HG03469 (cell line): ENCODE measurements at regions not wholly inside any gene's neighbourhood (a gene's known extent, or its start where the extent isn't known, plus 50 kb on each side); places are given as distances from the start of the nearest gene placed in this dataset.

Experiments used
- ATAC-seq: cut with Tn5 transposase; IDR thresholded peaks from one replicate; pipeline ENCODE4 v1.9.1; 2021; ENCODE audit warnings: mild to moderate bottlenecking, moderate library complexity, moderate number of reproducible peaks; ENCODE audit not compliant: unreplicated experiment

DNA sequence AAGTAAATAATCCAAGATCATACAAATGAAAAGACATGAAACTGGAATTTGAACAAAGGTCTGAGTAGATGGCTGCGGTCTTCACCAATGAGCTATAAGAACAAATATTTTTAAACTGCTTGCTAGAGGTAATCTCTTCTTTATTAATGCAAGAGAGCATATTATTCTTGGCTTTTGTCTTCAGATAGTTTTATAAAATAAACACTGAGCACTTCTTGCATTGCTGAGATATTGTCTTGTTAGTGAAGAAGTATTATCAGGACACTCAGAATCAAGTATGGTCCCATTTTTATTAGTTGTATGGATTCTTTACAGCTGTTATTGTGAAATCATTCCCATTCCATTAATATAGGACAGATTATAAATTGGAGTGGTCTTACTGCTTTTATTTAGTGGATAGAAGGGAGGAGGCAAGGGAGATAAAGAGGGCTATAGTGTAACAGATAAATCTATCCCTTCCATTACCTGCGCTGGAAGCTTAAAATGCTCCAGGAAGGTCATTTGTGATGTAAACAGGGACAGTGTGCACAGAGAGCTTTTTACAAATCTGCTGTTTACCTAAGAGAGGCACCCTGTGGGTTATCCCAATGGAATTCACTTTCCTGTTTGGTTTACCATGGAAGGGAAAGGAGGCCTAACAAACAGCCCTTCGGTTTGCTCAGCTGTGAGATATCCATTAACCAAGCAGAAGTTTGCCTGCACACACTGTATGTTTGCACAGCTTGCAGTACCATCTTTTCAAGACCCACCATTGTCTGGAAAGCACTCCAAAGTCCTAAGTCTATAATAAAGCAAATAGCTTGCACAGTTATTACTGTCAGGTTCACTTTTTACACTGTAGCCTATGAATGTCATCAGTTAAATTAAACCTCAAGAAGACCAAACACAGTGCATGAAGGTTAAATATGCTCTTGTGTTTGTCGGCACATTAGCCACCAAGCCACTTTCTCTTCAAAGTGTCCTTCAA is 347.7 kb upstream of the TGFBR2 start:
- ATAC-seq = no peak

GRCh38 chr3:30259730-30260129 is 346.7 kb upstream of the TGFBR2 start:
- ATAC-seq = no peak

- ATAC-seq = no peak
These were observed 345.6 kb upstream of the TGFBR2 start for GRCh38 chr3:30260762-30261161.

DNA sequence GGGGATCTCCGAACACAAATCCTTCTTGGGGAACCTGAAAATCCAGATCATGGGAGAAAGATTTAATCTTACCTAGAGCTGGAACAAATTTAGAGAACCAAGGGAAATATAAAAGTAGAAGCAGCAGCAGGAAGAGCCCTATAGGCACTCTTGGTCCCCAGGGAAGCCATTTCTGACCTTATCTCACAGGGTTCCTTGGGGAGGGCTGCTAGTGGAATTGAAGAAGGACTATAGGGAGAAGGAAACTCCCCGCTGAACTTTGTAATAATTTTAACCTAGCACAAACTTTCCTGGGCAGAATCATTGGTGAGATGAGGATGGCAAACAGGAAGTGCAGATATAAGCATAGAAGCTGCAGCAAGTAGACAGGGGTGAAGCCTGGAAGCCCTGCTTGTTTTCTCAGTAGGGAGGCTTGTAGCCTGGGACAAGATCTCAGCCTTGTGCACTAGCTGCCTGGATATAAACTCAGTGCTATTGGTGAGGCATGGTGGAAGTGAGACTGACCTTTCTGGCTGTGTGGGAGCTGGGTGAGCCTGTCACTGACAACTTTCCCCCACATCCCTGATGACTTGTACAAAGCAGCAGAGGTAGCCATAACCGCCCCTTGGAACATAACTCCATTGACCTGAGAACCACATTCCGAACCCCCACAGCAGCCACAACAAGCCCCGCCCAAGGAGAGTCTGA is 343.0 kb upstream of the TGFBR2 start:
- ATAC-seq = no peak

- no peak for ATAC-seq
These were observed 342.5 kb upstream of the TGFBR2 start for GRCh38 chr3:30263925-30264313.

- ATAC-seq = no peak
These were observed 339.9 kb upstream of the TGFBR2 start for GRCh38 chr3:30266524-30266923.

DNA sequence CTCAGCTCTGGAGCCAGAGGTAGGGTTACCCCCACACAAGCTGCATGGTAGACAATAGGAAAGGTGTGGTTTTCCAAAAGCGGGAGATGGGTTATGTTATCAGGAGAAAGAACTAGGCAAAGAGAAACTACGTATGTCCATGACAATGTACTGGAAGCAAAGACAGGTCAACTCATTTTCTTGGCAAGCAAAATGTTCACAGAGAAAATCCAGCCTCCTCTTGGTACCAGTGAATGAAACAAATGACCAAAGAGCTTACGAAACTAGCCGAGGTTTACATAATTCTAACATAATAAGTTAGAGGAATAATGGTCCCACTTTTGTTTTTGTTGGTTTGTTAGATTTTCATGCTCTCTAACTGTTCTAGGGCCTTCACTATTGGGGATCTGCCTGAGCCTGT is 338.1 kb upstream of the TGFBR2 start:
- ATAC-seq = no peak

- ATAC-seq = peak; percentile 74
These were observed 336.5 kb upstream of the TGFBR2 start for GRCh38 chr3:30269751-30270445.

- ATAC-seq = no peak
These were observed 334.6 kb upstream of the TGFBR2 start for GRCh38 chr3:30271781-30272180.

- no peak for ATAC-seq
These were observed 332.9 kb upstream of the TGFBR2 start for GRCh38 chr3:30273304-30274072.

GRCh38 chr3:30277494-30277893 is 328.9 kb upstream of the TGFBR2 start:
- no peak for ATAC-seq

DNA sequence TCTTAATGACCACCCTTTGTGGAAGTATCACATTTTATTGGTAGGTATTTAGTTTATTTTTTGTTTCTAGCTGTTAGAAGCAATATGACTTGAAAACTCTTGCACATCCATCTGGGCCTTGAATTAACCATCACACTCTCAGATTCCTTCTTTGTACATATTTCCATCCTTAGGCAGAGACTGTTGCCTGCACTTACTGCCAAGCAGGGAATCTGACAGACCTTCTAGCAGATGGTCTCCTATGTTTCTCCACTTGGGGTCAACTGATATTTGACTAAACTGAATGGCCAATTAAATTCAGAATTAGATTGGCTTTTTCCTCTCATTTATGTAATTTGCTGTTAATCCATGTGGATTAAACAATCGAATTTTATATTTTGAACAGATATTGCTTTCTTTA is 324.9 kb upstream of the TGFBR2 start:
- no peak for ATAC-seq

DNA sequence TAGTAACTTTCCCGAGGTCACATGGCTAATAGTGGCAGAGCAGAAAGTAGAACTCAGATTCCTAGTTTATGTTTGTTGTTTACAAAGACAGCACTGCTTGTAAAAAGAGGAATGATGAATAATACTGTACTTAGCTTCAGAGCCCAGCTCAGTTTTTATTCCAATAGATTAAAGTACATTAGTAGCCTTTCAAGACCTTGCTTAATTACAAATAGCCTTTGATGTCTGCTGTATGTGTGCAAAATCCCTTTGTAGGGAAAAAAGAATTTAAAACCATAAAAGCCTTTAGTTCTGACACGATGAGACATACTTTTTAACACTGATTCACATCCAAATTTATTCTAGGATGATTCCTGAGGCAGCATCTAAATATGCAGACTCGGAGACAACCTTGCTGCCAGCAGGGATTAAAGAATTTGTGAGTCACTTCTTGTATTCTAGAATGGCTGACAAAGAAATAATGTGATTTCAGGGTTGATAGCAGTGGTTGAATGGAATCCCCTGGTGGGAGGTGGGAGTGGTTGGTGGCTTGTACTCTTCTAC is 324.2 kb upstream of the TGFBR2 start:
- no peak for ATAC-seq

DNA sequence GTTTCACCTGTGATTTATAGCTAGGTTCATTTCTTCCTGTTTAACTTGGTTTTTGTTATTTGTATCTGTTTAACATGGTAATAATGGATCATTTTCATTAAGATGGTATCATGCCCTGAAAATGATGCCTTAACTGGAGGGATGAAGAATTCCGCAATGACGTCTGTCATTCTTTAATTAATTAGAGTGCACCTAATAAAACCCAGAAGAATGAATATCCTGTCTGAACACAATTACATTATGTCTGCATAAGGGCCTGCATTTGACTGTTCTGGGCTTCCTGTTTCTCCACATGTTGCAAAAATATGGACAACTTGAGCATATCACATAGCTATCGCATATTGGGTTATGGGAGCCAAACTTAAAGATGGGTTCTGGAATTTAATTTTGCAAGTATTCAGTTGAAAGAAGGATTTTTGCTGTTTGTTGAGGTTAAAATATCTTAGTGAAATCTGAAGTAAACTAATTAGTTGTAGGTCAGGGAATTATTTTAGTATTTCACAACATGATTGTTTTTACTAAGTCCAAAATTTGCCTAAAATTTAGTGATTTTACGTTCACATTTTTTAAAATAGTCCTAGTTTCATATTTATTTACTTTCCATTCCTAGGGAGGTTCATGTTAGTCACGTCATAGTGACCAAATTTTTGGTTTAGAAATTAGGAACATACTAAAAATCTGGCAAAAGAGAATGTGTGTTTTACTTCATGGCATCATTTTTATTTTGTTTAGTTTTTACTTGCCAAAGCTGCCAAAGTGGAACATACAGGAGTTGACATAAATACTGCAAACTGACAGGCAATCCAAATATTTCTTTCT is 321.0 kb upstream of the TGFBR2 start:
- no peak for ATAC-seq

DNA sequence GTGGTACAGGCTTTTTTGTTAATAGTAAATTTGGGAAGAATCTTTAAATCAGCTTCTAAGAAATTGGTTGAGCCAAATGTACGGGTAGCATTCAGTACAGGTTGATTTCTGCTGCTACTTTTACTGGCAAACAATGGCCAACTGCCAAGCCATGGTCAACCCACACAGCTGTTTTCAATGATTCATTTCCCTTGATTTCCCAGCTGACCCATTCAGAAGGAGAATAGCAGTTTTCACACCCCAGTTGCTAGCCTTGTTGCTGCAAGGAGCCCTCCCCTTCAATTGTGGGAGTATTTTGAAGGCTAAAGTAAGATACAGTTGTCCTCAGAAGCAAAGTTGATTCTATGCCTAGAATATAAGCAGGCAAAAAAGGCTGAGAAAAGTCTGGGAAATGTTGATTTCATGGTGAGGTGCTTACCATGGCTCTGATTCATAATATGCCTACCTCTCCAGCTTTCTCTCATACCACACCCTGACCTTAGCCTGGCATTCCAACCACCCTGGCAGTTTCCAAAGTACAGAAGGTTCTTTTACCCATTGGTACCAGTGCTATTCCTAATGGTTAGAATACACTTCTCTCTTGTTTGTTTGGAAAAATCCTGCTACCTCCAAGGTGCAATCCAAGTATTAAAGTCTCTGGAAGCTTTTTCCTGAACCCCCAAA is 320.3 kb upstream of the TGFBR2 start:
- no peak for ATAC-seq

DNA sequence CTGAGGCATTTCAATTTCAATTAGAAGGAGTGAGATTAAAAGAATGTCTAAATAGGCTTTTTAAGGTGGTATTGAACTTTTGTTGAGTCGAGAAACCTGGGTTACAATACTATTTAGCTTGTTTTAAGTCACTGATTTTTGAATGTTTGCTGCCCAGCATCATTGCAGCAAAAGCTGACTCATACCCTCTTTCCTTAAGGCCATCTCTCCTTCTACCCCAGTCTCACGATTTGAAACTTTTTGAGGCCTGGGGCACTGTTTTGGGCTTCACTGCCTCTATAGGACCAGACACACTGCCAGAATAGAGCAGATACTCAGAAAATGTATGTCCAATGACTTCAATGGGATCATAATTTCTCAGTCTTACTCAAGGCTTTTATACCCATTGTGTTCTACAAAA is 319.6 kb upstream of the TGFBR2 start:
- ATAC-seq = no peak

DNA sequence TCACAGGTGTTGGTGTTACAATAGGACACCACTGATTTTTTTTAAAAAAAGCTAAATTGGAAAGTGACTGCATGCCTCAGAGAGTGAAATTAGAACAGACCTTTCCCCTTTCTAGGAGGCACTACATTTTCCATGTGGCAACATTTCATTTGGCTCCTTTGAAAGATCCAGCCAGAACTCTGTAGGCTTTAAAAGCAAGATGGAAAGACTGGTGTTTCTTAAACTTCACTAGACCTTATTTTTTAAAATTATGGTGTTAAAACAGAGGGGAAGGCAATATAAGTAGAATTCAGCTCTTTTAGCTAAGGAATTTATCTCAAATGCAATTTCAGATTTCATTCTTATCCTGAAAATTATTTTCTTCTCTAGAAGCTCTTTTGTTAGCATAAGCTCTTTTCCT is 317.6 kb upstream of the TGFBR2 start:
- no peak for ATAC-seq

GRCh38 chr3:30289324-30289723 is 317.1 kb upstream of the TGFBR2 start:
- ATAC-seq = no peak

DNA sequence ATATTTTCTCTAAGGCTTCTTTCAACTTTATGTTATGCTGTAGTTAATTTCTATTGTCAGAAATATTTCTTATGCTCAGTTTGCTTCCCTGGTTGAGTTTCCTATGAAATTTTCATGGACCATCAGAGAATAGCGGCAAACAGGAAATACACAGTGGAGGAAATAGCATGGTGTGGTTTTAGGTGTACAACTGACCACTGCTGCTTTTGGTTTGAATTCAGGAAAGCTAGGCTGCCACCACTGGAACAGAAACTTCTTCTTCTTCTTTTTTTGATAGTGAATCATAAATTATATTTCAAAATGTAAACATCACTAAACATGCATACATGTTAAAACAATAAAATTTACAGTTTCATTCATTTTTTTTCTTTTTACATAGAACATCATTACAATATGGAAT is 316.6 kb upstream of the TGFBR2 start:
- no peak for ATAC-seq
